ENCODE measurements at regions not wholly inside any gene's neighbourhood (a gene's known extent, or its start where the extent isn't known, plus 50 kb on each side); places are given as distances from the start of the nearest gene placed in this dataset.

DNA sequence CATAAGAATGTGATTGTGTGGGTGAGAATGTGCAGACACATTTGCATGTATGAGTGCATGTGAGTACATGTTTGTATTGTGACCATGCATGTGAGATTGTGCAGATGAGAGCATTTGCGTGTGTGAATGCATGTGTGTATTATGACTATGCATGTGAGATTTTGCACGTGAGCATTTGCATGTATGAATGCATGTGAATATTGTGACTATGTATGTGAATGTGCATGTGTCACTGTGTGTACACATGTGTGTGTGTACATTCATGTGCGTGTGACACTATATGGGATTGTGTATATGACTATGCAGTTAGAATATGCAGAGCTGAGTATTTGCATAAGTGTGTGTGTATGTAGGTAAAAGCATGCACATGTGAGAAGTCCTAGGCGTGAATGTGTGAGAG, 381.3 kb upstream of the MAF start:
- H3K27ac ChIP-seq (ENCODE audit: low read depth in 1 of 3, low read length in 2 of 3) = no peak overlapping the region
- DNase-seq (no peak), FAIRE-seq (no peak)
- H3K4me1 ChIP-seq (ENCODE audit: control insufficient read depth in 3 of 3, insufficient read depth in 2 of 3, low read depth in 1 of 3, low read length in 2 of 3) = no peaks in the 10 kb centered on the region
- H3K9me3 ChIP-seq (ENCODE audit: control insufficient read depth in 2 of 2, insufficient read depth in 1 of 2, low read depth in 1 of 2, low read length in 1 of 2) = no peaks in the 10 kb centered on the region
- no peaks in the 10 kb centered on the region for H3K36me3 ChIP-seq (ENCODE audit: control insufficient read depth in 3 of 3, insufficient read depth in 2 of 3, low read depth in 1 of 3, low read length in 3 of 3)
- 90 to 94% (median 93%) methylated on average over 4 of the region's 4 CpGs for WGBS, 3 donors
- H3K4me3 ChIP-seq (ENCODE audit: low read depth in 1 of 3, low read length in 3 of 3) = no peak overlapping the region
- no peaks in the 10 kb centered on the region for H3K27me3 ChIP-seq (ENCODE audit: control insufficient read depth in 3 of 3, insufficient read depth in 3 of 3, low read length in 3 of 3)

DNA sequence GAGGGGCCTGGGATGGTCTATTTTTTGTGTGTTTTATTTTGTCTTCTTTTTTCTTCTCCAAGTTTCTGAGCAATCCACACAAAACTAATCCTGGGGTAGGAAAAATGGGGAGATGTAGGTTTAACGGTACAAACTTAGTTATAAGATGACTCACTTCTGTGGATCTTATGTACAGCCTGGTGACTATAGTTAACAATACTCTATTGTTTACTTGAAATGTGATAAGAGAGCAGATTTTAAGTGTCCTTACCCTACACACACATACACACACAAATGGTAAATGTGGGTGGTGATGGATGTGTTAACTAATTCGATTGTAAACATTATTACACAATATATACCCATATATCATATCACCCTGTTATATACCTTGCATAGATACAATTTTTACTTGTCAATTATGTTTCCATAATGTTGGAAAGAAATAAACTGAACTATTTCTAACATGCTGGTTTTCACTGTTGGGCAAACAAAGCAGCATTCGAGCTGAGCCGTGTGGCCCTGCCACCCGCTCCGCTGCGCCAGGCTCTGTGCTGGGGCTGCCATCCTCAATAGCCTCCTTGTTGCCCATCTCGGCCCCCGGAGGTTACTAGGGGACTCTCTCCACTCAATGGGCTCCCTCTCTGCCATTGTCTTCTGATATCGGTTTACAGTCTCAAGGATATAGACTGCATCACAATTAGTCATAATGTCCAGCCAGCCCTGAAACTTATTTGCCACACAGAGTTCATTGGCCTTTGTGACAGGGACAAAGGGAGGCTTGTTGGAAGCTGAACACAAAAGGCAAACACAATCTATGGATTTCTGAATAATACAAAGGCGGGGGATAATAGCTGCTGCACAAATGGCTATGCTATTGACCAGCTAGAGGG, 380.3 kb upstream of the MAF start:
- FAIRE-seq = no peak
- no peaks in the 10 kb centered on the region for H3K27me3 ChIP-seq (ENCODE audit: control insufficient read depth in 3 of 3, insufficient read depth in 3 of 3, low read length in 3 of 3)
- 77 to 85% (median 79%) methylated on average over 11 of the region's 11 CpGs for WGBS, 3 donors
- no peak overlapping the region for H3K4me3 ChIP-seq (ENCODE audit: low read depth in 1 of 3, low read length in 3 of 3)
- DNase-seq = peak in 1 of 2 donors; percentile 20
- no peaks in the 10 kb centered on the region for H3K9me3 ChIP-seq (ENCODE audit: control insufficient read depth in 2 of 2, insufficient read depth in 1 of 2, low read depth in 1 of 2, low read length in 1 of 2)
- no peak overlapping the region for H3K27ac ChIP-seq (ENCODE audit: low read depth in 1 of 3, low read length in 2 of 3)
- no peaks in the 10 kb centered on the region for H3K4me1 ChIP-seq (ENCODE audit: control insufficient read depth in 3 of 3, insufficient read depth in 2 of 3, low read depth in 1 of 3, low read length in 2 of 3)
- H3K36me3 ChIP-seq (ENCODE audit: control insufficient read depth in 3 of 3, insufficient read depth in 2 of 3, low read depth in 1 of 3, low read length in 3 of 3) = no peaks in the 10 kb centered on the region

- Histone ChIP-seq H3K4me1 (ENCODE audit: control insufficient read depth in 3 of 3, insufficient read depth in 2 of 3, low read depth in 1 of 3, low read length in 2 of 3) (no peaks in the 10 kb centered on the region), H3K27me3 (ENCODE audit: control insufficient read depth in 3 of 3, insufficient read depth in 3 of 3, low read length in 3 of 3) (no peaks in the 10 kb centered on the region), H3K9me3 (ENCODE audit: control insufficient read depth in 2 of 2, insufficient read depth in 1 of 2, low read depth in 1 of 2, low read length in 1 of 2) (no peaks in the 10 kb centered on the region), H3K27ac (ENCODE audit: low read depth in 1 of 3, low read length in 2 of 3) (no peak overlapping the region), H3K36me3 (ENCODE audit: control insufficient read depth in 3 of 3, insufficient read depth in 2 of 3, low read depth in 1 of 3, low read length in 3 of 3) (no peaks in the 10 kb centered on the region), H3K4me3 (ENCODE audit: low read depth in 1 of 3, low read length in 3 of 3) (no peak overlapping the region)
- WGBS, 3 donors = 89 to 91% (median 90%) methylated on average over 9 of the region's 9 CpGs
- no peak for DNase-seq
- FAIRE-seq = no peak
These were observed 377.7 kb upstream of the MAF start for GRCh38 chr16:79977940-79978836.

DNA sequence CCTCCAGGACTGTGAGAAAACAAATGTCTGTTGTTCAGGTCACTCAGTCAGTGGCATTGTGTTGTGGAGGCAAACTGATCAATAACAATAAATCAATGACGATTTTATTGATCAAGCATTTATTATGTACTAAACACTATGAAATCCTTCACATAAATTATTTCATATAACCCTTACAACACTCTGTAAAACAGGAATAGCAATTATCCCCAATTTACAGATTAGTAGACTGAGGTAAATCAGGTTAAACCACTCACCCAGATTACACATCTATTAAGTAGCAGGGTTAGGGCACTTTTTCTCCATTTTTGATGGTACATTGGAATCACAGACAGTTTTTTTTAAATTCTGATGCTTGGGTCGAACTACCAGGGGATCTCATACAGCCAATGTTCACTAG, 372.8 kb upstream of the MAF start:
- no peak for DNase-seq

GRCh38 chr16:79972053-79972704, 371.6 kb upstream of the MAF start:
- Histone ChIP-seq H3K4me3 (ENCODE audit: low read depth in 1 of 3, low read length in 3 of 3) (no peak overlapping the region), H3K9me3 (ENCODE audit: control insufficient read depth in 2 of 2, insufficient read depth in 1 of 2, low read depth in 1 of 2, low read length in 1 of 2) (no peaks in the 10 kb centered on the region), H3K27me3 (ENCODE audit: control insufficient read depth in 3 of 3, insufficient read depth in 3 of 3, low read length in 3 of 3) (no peaks in the 10 kb centered on the region), H3K27ac (ENCODE audit: low read depth in 1 of 3, low read length in 2 of 3) (no peak overlapping the region), H3K36me3 (ENCODE audit: control insufficient read depth in 3 of 3, insufficient read depth in 2 of 3, low read depth in 1 of 3, low read length in 3 of 3) (no peaks in the 10 kb centered on the region), H3K4me1 (ENCODE audit: control insufficient read depth in 3 of 3, insufficient read depth in 2 of 3, low read depth in 1 of 3, low read length in 2 of 3) (peaks cover 0 to 6% (median 0%) of the 10 kb centered on the region in 3 donors)
- no peak for FAIRE-seq
- WGBS, 3 donors = 72 to 87% (median 73%) methylated on average over 4 of the region's 4 CpGs
- DNase-seq = no peak

More for the DNA sequence above, 372.8 kb upstream of the MAF start:
- Histone ChIP-seq H3K36me3 (ENCODE audit: control insufficient read depth in 3 of 3, insufficient read depth in 2 of 3, low read depth in 1 of 3, low read length in 3 of 3) (no peaks in the 10 kb centered on the region), H3K4me1 (ENCODE audit: control insufficient read depth in 3 of 3, insufficient read depth in 2 of 3, low read depth in 1 of 3, low read length in 2 of 3) (peaks cover 0 to 6% (median 0%) of the 10 kb centered on the region in 3 donors), H3K9me3 (ENCODE audit: control insufficient read depth in 2 of 2, insufficient read depth in 1 of 2, low read depth in 1 of 2, low read length in 1 of 2) (no peaks in the 10 kb centered on the region), H3K27ac (ENCODE audit: low read depth in 1 of 3, low read length in 2 of 3) (no peak overlapping the region), H3K4me3 (ENCODE audit: low read depth in 1 of 3, low read length in 3 of 3) (no peak overlapping the region), H3K27me3 (ENCODE audit: control insufficient read depth in 3 of 3, insufficient read depth in 3 of 3, low read length in 3 of 3) (no peaks in the 10 kb centered on the region)
- 30 to 69% (median 60%) methylated on average over 2 of the region's 2 CpGs for WGBS, 3 donors
- no peak for FAIRE-seq

GRCh38 chr16:79971237-79971572, 370.7 kb upstream of the MAF start:
- Histone ChIP-seq H3K9me3 (ENCODE audit: control insufficient read depth in 2 of 2, insufficient read depth in 1 of 2, low read depth in 1 of 2, low read length in 1 of 2) (no peaks in the 10 kb centered on the region), H3K36me3 (ENCODE audit: control insufficient read depth in 3 of 3, insufficient read depth in 2 of 3, low read depth in 1 of 3, low read length in 3 of 3) (no peaks in the 10 kb centered on the region), H3K27ac (ENCODE audit: low read depth in 1 of 3, low read length in 2 of 3) (no peak overlapping the region), H3K4me1 (ENCODE audit: control insufficient read depth in 3 of 3, insufficient read depth in 2 of 3, low read depth in 1 of 3, low read length in 2 of 3) (peaks cover 0 to 6% (median 0%) of the 10 kb centered on the region in 3 donors), H3K4me3 (ENCODE audit: low read depth in 1 of 3, low read length in 3 of 3) (no peak overlapping the region), H3K27me3 (ENCODE audit: control insufficient read depth in 3 of 3, insufficient read depth in 3 of 3, low read length in 3 of 3) (no peaks in the 10 kb centered on the region)
- FAIRE-seq (no peak), DNase-seq (no peak)

DNA sequence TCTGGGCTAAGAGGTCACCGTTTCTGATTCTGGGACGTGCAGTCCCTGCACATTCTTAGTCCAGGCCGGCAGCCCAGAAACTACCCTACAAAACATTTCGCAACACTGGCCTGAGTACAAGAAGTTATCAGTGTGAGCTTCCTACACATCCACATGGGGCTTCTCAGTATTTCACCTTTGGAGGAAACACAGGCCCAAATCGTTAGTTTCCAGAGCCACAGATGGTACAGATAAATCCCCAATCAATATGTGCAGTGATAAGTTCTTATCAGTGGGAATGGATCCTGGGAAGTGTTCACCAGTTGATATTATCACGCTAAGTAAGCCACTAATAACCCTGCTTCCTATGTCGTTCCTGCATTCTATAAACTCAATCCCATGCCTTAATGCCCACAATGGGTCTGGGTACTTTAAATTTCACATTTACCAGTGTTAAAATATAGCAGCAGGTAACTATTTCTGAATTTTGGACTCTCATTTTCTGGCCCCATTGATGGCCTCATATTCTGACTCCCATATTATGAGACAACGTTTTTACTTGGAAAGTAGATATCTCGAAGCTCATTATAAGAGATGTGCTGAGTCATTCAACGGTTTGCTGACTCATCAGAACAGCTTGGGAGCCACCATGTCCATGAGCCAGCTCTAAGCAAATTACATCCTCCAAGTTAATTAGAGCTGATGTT, 370.2 kb upstream of the MAF start:
- H3K4me1 ChIP-seq (ENCODE audit: control insufficient read depth in 3 of 3, insufficient read depth in 2 of 3, low read depth in 1 of 3, low read length in 2 of 3) = peaks cover 0 to 6% (median 0%) of the 10 kb centered on the region in 3 donors
- FAIRE-seq (no peak), DNase-seq (peak in 1 of 2 donors; percentile 72)
- H3K4me3 ChIP-seq (ENCODE audit: low read depth in 1 of 3, low read length in 3 of 3) = no peak overlapping the region
- H3K27ac ChIP-seq (ENCODE audit: low read depth in 1 of 3, low read length in 2 of 3) = peak overlapping the region in 1 of 3 donors; percentile 60
- H3K27me3 ChIP-seq (ENCODE audit: control insufficient read depth in 3 of 3, insufficient read depth in 3 of 3, low read length in 3 of 3) = no peaks in the 10 kb centered on the region
- H3K9me3 ChIP-seq (ENCODE audit: control insufficient read depth in 2 of 2, insufficient read depth in 1 of 2, low read depth in 1 of 2, low read length in 1 of 2) = no peaks in the 10 kb centered on the region
- WGBS, 3 donors = 64 to 65% (median 64%) methylated on average over 10 of the region's 10 CpGs
- H3K36me3 ChIP-seq (ENCODE audit: control insufficient read depth in 3 of 3, insufficient read depth in 2 of 3, low read depth in 1 of 3, low read length in 3 of 3) = no peaks in the 10 kb centered on the region

DNA sequence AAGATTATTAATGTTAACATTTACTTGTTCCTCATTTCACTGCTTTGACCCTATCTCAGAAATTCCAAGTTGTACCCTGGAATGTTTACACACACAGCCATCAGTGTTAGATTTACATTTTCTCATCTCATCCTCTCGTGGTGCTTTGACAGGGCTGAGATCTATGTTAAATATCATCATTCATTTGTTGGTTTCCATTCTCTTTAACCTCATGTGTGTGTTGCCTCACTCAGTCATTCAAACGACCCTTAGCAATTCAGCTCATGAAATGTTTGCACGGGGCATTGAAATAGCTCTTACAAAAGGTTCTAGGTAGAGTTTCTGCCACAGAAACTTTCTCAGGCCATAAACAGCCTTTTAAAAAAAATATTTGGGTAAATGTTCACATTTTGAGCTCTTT, 369.6 kb upstream of the MAF start:
- Histone ChIP-seq H3K9me3 (ENCODE audit: control insufficient read depth in 2 of 2, insufficient read depth in 1 of 2, low read depth in 1 of 2, low read length in 1 of 2) (no peaks in the 10 kb centered on the region), H3K4me1 (ENCODE audit: control insufficient read depth in 3 of 3, insufficient read depth in 2 of 3, low read depth in 1 of 3, low read length in 2 of 3) (peaks cover 0 to 6% (median 0%) of the 10 kb centered on the region in 3 donors), H3K4me3 (ENCODE audit: low read depth in 1 of 3, low read length in 3 of 3) (no peak overlapping the region), H3K36me3 (ENCODE audit: control insufficient read depth in 3 of 3, insufficient read depth in 2 of 3, low read depth in 1 of 3, low read length in 3 of 3) (no peaks in the 10 kb centered on the region), H3K27me3 (ENCODE audit: control insufficient read depth in 3 of 3, insufficient read depth in 3 of 3, low read length in 3 of 3) (no peaks in the 10 kb centered on the region), H3K27ac (ENCODE audit: low read depth in 1 of 3, low read length in 2 of 3) (peak overlapping the region in 1 of 3 donors; percentile 60)
- 59 to 85% (median 67%) methylated on average over 3 of the region's 3 CpGs for WGBS, 3 donors
- DNase-seq = no peak
- FAIRE-seq = no peak

All from small intestine (tissue), 7 donors.